Omental fat pad (tissue), 3 donors: ENCODE measurements at regions not wholly inside any gene's neighbourhood (a gene's known extent, or its start where the extent isn't known, plus 50 kb on each side); places are given as distances from the start of the nearest gene placed in this dataset.

Experiments used
- ATAC-seq: fragments of 150-250 bp; one replicate; pipeline ENCODE4 v1.9.1; 2016; ENCODE audit warnings: mild to moderate bottlenecking, moderate library complexity; ENCODE audit not compliant: low FRiP score
- DNase-seq: peaks from one replicate; pipeline ENCODE4 v3.0.0-alpha.2; 2019; ENCODE audit warnings: low spot score
- TF ChIP-seq, protein P1 (sequence below), 3 donors: fragments of 450-650 bp; IDR thresholded peaks; one replicate each; pipeline ENCODE4 v1.5.1; 2016 to 2017; ENCODE audit warnings: antibody characterized with exemption in 3 of 3, mild to moderate bottlenecking in 3 of 3, moderate library complexity in 2 of 3

DNA sequence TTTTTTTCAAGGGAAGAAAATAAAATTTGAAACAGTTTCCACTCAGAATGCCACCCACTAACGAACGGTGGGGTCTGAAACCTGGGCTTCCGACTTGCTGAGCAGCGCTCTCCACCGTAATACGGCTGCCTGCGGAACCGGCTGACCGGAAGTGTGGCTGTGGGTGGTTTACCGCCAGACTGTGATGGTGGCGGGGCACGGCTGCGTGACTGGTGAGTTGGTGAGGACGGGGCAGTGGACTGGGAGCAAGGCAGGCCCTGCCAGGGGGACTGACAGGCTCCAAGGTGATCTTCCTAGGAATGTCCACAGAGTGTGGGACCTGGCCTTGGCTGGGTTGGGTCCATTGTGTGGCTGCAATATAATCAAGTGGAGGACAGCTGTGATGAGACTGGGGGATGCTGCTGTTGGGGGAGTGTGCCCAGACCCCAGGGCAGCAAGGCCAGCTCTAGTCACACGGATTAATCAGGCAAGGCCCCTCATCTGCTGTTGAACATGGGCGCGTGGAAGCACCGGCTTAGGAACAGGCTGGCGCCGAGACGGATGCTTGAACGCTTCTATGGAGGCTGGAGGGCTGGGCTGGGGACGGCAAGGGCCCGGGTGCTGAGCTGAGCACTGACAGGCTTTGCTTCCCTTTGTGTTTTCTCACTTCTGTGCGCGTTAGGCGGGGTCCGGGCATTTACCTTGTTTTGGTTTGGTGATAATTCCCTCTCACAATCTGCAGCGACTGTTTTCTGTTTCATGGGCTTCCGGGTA is 357.7 kb upstream of the SPRED2 start:
- no peak for DNase-seq
- TF ChIP-seq, protein P1, sequence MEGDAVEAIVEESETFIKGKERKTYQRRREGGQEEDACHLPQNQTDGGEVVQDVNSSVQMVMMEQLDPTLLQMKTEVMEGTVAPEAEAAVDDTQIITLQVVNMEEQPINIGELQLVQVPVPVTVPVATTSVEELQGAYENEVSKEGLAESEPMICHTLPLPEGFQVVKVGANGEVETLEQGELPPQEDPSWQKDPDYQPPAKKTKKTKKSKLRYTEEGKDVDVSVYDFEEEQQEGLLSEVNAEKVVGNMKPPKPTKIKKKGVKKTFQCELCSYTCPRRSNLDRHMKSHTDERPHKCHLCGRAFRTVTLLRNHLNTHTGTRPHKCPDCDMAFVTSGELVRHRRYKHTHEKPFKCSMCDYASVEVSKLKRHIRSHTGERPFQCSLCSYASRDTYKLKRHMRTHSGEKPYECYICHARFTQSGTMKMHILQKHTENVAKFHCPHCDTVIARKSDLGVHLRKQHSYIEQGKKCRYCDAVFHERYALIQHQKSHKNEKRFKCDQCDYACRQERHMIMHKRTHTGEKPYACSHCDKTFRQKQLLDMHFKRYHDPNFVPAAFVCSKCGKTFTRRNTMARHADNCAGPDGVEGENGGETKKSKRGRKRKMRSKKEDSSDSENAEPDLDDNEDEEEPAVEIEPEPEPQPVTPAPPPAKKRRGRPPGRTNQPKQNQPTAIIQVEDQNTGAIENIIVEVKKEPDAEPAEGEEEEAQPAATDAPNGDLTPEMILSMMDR (IDR thresholded peaks at IDR 0.05) = no peak
- no peak for ATAC-seq

DNA sequence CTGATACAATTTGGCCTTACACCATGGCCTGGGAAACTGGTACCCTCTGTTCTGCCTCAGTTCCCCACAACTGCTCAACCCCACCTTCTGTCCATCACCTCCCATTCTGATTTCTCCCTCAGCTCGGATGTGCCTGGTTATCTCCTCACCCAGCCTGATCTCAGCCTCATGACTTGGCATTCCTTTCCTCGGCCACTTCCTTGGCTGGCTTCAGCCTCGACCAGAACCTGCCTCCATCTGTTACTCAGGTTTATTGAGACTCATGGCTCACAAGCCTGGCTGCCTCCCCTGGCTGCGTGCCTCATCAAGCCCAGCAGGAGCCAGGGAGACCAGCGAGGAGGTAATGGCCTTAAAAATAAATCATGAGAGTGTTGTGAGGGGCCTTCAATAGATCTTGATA is 356.2 kb upstream of the SPRED2 start:
- TF ChIP-seq, protein P1 (IDR thresholded peaks at IDR 0.05) = no peak
- ATAC-seq = no peak
- DNase-seq = no peak

DNA sequence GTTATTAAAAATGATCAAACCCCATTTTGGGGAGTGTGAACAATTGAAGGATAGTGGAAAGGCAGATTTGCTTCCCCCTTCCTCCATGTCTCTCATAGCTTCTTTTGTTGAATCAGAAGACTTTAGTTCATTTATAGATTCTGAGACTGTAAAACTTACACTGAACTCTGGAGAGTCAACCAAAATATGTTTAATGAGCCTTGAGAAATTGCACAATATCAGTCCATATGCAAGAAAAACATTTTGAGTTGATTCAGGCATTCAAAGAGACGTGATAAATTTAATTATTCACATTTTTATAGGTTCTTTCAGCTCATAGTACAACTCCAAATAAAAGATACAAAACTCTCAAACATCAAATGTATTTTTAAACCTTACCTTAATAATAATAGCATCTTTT is 354.4 kb upstream of the SPRED2 start:
- TF ChIP-seq, protein P1 (IDR thresholded peaks at IDR 0.05) = no peak
- ATAC-seq = no peak
- DNase-seq = no peak

DNA sequence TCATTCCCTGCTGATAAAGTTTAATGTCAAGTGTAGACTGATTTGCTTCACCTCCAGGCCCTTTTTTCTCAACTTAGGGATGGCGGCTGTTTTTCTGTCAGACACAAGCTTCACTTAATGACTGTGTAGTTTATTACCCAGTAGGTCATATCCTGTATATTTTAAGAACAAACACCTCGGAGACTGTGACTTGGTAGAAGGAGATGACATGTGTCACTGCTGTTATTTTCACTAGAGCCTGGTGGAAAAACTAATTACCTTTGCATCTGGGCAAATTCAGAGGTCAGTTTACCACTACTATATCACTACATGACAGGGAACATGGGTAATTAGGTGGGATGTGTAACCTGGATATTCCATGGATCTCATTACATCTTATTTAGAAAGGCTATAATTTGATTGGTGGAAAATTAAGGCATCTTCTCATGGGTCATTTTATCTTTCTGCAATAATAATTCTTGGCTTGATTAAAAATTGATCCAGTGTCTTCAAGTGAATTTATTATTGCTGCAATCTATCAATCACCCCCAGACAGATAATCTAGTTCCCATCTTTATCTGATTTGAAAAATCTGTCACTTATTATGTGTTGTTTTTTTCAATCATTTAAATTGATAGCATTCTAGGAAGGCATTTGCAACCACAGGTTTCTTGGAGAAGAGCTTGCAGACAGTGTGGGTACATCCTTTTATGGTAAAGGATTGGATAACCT is 353.8 kb upstream of the SPRED2 start:
- ATAC-seq = no peak
- TF ChIP-seq, protein P1 (IDR thresholded peaks at IDR 0.05) = no peak
- DNase-seq = no peak

DNA sequence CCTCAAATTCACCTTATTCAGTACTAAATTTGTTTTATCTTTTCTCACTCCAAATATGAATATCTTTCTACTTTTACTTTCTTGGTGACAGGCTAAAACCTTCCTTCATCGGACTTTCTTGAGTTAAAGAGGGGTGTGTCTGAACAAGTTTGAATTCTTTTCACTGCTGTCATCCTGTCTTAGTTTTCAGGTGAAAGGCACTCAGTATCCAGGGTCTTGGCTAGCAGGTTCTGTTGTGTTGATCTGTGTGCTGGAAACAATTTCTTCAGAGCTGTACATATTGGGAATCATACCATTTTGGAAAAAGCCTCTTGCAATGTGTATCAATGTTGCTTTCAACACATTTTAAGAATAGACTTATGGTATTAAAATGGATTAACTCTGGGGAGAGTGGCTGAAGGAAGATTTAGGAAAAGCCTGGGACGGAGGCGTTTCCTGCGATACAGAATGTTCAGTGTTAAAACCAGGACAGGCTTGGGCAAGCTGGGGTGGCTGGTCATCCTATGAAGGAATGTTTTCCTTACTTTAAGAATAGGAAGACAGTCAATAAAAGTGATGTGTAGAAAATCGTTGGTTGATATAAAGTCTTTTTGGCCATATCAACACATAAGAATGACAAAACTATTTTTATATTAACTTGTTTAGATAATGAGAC is 350.7 kb upstream of the SPRED2 start:
- TF ChIP-seq, protein P1 (IDR thresholded peaks at IDR 0.05) = no peak
- ATAC-seq (no peak), DNase-seq (no peak)

DNA sequence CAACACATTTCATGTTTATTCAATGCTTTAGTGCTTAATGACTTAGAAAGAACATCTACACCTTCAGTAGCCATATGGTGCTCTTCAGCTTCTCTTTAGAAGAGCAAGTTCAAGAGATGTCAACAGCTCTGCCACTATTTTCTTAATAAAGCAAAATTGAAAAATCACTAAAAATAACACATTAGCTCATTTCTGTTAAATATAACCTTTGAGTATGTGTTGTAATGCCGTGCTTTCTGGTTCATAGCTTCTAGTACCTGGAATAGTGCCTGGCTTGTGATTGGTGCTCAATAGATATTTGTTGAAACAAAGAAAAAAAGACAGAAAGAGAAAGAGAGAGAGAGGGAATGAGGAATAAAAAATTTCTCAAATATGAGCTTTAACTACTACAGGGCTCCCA is 349.8 kb upstream of the SPRED2 start:
- TF ChIP-seq, protein P1 (IDR thresholded peaks at IDR 0.05) = no peak
- no peak for ATAC-seq

More for the DNA sequence above, 349.8 kb upstream of the SPRED2 start:
- DNase-seq = no peak
